GM19328 (cell line): ENCODE measurements at regions not wholly inside any gene's neighbourhood (a gene's known extent, or its start where the extent isn't known, plus 50 kb on each side); places are given as distances from the start of the nearest gene placed in this dataset.

Experiments used
- ATAC-seq: cut with Tn5 transposase; IDR thresholded peaks from one replicate; pipeline ENCODE4 v1.9.1; 2021; ENCODE audit warnings: mild to moderate bottlenecking, moderate library complexity; ENCODE audit not compliant: unreplicated experiment

DNA sequence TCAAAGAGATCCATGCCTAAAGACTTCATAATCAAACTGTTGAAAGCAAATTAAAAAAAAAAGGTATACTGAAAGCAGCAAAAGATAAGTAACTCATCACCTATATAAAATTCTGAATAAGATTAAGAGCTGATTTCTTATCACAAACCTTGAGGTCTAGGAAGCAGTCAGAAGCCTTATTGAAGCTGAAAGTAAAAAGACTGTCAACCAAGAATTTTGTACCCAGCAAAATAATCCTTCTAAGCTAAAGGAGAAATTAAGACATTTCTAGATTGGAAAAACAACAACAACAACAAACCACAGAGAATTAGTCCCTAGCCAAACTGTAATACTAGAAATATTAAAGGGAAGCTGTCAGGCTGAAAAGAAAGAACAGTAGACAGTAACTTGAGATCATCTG is 622.9 kb downstream of the PCDH7 start:
- ATAC-seq = no peak

DNA sequence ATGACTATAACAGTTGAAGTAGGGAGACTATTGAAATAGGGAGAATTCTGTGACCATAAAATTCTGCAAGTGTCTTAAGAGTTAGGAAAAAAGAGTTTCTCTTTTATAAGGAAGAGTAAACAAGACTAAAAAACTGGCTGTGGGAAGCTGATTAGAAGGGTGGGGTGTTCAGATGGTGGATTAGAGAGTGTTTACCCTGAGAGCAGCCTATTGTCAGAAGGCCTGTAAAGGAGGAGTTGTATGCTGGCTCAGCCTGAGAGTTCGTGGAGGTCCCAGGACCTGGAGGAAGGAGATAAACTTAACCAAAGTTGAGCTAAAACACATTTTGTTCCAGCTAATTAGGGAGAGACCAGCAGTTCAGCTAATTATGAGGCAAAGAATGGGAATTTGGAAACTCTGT is 629.7 kb downstream of the PCDH7 start:
- no peak for ATAC-seq

DNA sequence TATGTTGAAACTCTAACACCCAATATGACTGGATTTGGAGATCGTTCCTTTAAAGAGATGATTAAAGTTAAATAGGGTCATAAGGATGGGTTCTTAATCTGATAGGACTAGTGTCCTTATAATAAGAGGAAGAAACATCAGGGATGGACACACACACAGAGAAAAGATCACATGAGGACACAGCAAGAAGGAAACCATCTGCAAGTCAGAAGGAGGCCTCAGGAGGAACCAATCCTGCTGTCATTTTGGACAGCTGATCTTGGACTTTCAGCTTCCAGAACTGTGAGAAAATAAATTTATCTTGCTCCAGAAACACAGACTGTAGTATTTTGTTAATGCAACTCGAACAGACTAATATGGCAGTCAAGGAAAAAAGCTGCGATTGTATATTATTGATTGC is 631.5 kb downstream of the PCDH7 start:
- no peak for ATAC-seq

DNA sequence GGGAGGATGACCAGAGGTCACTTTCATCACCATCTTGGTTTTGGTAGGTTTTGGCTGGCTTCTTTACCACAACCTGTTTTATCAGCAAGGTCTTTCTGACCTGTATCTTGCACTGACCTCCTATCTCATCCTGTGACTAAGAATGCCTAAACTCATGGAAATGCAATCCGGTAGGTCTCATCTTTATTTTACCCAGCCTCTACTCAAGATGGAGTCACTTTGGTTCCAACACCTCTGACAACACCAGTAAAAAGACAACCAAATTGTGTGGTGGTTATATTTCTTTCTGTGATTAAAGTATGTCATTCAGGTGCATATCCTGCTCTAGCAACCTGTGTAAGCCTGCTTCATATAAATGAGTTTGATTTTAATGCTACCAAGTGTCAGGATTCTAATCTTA is 636.7 kb downstream of the PCDH7 start:
- no peak for ATAC-seq

DNA sequence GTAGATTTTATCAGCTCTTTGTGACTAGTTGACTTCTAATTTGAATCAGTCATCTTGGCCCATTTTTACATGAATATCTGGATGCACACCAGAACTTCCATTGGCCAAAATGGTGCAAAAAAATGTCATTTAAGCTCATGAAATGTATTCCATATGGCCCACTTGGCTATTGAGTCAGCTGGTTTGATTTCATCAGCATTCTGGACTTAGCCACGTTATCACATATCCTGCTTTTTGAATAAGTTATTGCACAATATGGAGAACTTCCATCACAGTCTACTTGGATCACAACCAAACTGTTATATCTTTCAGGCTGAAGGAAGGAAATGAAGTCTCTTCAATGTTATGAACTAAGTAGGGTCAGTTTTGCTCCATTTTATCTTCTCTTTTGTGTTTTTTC is 640.6 kb downstream of the PCDH7 start:
- no peak for ATAC-seq

DNA sequence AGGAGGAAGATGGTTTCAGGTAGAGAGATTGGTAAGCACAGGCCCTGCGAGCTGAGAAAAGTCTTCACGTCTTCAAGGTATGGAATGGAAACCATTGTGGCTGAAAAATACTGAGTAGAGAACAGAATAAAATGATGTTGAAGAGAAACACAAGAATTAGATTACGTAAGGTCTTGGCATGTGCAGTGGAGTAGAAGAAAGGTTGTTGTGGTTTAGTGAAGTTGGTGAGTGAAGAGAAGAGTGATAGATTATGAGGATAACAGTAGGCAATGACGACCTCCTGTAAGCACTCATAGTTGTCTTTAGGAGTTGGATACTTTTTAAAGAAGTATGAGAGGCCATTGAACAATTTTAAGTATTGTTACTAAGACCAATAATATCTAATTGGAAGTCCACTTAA is 642.6 kb downstream of the PCDH7 start:
- no peak for ATAC-seq

DNA sequence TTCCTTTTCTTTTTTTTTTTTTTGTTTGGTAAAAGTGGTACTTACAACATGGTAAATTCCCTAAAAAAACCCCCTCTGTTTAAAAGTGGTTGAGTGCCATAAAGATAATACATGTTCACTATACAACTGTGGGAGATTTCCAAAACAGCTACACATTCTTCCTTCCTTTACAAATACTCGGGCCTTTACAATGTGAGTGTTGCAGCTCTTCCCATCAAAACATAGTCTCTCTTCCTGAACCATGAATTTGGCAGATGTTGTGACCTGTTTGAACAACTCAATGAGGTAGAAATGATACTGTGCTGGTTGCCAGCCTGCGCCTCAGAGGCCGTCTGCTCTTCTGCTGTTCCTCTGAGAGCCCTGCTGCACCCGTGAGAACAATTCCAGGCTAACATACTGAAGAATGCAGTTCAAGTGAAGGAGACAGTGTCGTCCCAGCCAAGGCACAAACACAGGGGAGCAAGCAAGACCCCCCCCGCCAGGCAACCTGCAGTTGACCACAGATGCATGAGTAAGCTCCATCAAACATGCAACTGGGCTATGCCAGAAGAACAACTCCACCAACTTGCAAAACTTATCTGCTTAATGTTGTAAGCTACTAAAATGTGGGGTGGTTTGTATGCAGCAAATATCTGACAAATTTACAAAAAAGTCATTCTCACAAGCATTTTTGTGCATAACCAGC is 645.0 kb downstream of the PCDH7 start:
- ATAC-seq = no peak

DNA sequence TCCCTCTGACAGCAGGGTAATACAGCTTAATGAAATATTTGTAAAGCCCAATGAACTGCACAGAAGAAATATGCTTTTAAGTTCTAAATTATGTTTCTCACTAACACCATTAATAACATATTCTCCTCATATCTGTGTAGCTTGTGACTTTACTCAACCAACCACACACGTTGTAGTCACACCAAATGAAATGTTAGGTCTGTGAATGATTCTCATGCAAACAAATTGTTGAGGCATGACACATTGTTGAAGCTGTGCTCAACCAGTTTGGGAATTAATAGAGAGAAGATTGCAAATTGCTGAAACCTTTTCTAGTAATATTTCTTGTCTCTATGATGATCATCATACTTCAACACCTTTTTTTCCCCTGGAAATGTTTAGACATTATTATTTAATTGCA is 645.9 kb downstream of the PCDH7 start:
- no peak for ATAC-seq

DNA sequence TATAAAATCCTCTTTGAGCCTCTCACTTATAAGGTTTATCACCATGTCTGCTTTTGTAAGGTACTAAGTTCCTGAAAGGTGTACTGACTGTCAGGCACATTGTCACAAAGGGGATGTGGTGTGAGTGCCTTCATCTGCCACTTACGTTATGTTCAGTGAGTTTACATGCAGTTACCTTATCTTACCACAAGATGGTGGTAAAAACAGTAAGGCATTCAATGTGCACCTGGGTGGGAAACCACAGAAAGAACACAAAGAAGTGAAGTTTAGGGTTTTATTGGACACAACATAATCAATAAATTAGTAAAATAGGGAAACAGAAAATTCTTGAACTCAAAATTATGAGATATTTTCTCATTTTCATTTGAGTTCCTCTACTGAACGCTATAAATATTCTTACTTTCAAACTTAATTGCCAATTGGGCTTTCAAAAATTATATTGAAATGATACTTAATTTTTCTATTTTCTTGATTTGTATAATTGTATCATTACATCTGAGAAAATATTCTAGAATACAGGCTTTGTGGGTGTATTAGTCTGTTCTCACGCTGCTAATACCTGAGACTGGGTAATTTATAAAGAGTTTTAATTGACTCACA is 650.8 kb downstream of the PCDH7 start:
- ATAC-seq = peak; percentile 94

DNA sequence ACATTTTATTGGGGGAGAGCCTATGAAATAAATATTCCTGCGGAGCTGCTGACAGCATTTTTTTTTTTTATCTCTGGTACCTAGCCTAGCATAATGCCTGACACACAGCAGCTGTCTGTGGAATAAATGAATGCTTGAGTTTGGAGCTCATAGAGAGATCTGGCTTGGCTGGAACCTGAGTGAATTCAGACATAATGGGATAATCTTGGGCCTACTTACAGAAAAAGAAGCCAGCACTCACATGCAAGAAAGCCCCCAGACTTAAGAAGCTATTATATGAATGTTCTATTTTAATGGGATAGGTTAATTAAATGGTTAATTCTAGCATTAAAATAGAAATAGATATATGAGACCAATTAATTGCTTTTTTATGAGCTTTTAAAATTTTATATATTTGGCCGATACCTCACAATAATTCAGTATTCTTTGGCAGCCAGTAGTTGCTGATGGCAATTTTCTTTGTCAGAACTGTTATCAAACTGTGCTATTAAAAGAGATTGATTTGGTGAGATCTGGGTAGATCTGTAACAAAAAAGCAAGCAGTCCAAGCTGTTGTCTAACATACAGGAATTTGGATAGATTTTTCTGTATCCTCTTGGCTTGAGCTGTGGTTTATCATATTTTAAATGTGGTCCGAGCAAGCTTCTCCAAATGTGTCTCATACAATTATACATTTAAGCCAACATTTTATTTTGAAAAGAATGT is 654.2 kb downstream of the PCDH7 start:
- ATAC-seq = no peak

DNA sequence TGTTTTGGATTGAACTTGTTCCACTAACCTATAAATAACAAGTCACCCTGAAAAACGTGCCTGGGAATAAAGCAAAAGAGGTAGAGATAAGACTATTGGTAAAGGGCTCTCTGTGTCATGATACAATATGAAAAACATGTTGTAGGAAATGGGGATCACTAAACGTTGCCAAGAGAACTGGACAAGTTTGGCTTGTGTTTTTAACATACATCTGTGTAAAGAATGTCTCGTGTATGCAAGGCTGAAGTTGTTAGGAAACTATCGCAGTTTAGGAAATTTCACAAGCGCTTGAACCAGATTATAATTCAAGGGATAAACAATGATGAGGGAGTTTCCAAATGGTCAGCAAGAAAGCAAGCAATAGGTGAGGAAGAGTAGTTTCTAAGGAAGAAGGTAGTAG is 655.8 kb downstream of the PCDH7 start:
- ATAC-seq = no peak

DNA sequence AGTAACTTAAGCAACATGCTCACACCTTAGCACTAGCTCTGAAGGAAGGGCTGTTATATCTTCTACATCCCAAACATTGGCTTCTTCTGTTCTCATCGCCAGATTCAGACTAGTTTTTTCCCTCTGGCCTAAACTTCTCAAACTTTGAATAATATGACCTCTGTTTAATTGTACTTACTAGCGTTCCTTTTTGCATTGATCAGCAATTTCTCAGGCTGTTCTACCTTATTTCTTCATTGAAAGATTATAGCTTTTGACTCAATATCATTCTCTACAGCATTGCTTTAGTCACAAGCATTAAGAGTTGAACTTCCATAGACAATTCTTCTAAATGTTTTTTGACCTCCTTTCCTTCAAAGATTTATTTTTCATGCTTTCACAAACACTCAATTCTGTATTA is 659.2 kb downstream of the PCDH7 start:
- no peak for ATAC-seq

DNA sequence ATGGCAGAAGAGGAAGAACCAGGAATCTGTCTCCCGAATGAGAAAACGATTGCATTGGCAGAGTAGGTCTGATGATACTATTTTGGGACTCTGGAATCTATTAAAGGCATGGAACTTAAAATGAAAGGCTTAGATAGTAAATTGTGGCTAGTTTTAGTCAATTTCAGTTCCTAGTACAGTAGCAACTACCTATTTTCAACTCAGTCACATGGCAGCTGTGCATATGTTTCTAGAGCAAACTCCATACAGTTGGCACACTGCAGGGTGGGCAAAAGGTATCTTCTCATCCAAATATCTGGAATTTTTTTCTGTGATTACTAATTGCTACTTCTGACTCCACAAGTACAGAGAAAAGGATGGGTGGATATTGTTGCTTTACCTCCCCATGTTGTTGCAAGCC is 663.6 kb downstream of the PCDH7 start:
- no peak for ATAC-seq

DNA sequence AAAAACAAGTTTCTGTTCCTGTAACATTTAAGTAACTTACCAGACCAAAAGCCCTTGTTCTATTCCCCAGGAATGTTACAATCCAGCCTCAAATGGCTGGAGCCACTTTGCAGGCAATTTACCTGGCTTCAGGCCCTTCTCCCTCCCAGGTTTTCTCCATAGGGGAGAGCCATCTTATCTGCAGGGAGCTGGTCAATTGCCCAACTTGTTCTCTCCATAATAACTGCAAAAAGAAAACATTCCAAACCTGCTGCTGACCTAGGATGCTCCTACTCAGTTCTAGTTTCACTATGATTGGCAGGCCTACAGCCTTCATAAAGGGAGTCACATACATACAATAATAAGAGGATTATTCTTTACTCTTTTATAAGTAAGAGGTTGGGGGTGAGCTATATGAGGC is 670.7 kb downstream of the PCDH7 start:
- ATAC-seq = no peak

DNA sequence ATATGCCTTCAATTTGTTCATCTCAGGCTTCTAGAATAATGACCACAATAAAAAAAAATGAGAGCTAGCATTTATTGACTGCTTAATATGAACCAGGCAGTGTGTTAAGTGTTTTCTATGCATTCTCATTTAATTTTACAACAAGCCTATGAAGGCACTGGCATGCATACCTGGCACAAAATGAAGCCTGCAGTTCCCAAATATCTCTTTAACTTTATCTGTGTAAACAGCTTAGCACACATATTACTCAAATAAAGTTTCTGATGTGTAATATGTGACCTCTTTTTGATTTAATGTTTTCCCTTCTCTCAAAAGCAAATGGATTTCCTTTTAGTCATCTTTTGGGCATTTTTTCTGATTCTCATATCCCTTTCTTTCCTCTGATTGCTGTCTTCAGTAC is 671.8 kb downstream of the PCDH7 start:
- no peak for ATAC-seq

DNA sequence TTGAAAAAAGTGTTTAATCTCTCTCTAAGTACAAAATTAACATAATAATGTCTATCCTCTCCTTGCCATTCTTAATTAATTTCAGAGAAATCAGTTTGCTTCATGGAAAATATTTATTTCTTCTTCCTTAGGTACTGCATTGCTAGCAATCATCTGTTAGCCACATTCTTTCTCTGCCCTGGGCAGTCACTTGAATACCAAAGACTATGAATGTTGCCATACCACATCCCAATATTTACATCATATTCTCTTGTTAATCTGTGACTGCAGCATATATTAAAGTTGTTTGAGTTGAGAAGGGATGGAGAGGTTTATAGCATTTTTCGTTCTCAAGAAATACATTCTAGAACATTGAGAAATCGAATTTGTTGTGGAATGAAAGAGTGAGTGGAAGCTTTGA is 672.8 kb downstream of the PCDH7 start:
- no peak for ATAC-seq

DNA sequence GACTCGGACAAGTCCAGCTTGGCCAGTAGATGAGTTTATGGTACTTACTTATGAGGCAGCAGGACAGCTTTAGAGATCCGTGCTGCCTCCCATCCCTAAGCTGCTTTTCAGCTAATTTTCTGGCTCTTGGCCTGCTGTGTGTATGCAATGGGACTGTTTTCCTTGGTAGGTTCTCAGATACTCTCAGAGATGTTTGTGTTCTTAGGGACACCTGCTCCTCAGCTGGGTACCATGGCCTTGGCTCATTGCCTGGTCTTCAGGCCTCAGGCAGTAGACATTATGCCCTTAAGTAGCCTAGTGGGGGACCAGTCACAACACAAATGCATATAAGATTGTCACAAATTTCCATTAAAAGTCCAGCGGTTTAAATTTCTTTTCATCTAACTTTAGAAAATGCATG is 688.0 kb downstream of the PCDH7 start:
- ATAC-seq = no peak

DNA sequence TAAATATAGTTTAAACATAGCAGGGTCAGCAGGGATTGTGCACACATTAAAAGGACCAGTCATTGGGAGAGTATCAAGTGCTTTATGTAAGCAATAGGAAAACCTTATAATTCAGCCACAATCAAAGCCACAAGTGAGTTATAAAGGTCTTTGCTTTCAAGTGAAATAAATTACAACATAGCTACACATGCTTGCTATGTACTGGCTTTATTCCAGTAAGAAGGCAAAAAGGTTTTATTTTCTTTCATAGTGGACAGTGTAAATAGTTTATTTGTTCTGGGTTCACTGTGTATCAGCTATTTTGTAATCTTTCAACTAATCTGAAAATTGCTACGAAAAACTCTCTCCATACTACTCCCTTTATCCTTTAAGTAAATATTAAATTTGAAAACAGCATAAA is 691.4 kb downstream of the PCDH7 start:
- no peak for ATAC-seq

DNA sequence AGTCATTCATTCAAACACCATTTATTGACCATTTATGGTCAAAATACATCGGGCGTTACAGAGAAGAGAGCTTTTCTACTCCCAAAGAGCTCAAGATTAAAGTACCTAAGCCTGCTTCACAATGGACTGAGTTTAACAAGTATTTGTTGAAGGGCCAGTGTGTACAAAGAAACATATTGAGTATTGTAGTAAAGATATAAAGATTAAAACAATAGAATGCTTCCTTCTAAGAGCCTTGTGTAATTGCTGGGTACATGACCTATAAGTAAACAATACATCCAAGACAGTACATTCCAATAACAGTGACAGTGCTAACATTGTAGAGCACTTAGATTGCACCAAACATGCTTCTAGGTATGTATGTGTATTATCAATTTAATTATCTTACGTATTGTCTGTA is 695.5 kb downstream of the PCDH7 start:
- ATAC-seq = no peak

DNA sequence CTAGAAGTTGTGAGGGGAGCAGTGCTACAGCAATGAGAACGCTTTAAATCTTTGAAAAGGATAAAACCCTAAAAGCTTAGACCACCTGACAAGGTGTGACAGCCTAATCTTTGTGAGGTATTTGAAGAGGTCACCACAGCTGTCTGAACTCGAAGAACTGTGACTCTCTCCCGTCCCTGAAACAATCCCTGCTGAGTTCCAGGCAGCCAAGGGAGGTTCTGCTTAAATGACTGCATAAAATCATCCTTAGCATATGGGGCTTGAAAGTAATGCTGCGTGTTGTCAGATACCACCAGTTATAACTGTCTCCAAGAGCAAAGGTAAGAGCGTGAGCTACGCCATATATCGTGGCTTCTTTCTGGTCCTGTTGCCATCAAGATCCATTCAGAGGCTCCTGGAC is 696.3 kb downstream of the PCDH7 start:
- ATAC-seq = no peak

DNA sequence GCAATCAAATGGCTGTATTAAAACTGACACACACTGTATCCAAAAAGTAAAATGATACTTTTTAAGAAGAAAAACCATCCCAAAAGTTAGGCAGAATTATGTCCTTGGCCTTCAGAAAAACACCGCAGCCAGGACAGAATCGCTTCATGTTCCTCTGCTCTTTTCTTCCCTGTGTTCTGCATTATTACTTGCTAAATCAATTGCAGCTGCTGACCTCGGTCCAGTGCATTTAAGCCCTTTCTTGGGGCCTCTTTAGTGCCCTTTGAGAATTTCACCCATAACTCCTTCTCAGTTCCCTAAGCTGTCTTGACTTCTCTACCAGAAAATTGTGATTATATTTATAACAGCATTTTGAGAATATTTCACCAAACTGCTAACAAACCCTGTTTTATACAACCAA is 696.9 kb downstream of the PCDH7 start:
- no peak for ATAC-seq

DNA sequence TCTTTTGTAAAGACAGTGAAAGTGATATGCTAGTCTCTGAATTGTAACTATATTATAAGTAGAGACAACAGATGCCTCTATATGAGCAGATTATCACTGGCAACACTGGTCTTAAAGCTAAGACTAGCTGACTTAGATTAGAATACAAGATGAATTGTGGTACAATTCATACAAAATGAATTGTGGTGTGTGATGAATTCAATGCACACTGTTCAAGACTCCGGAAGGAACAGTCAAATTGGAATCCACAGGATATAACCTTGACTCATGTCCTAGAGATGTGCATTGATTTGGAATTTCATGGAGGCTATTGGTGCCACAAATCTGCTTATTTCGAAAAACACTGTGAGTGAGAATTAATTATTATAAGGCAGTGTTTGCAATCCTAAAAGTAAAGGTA is 701.8 kb downstream of the PCDH7 start:
- no peak for ATAC-seq

DNA sequence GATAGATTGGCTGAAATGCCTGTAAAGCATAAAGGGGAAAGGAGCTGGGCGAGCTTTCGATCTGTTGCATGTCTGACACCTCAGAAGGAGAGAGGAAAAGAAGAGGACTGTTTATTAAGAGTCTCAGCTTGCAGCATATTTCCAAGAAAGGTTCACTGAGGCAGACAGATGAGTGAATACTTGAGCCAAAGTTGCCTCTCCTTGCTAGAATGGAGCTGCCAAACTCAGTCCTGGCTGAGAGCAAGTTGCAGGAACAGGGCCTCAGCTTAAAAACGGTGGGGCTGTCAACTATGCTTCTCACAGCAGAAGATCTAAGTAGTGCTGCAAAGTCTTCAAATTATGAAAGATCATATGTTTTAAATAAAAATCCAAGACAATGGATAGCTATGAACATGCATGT is 707.5 kb downstream of the PCDH7 start:
- ATAC-seq = no peak
